Astrocyte (in vitro differentiated cells and primary cell): ENCODE measurements at regions not wholly inside any gene's neighbourhood (a gene's known extent, or its start where the extent isn't known, plus 50 kb on each side); places are given as distances from the start of the nearest gene placed in this dataset.
"Not testable (repeated sequence)": the region's sequence is repeated elsewhere in the genome, so short reads cannot be mapped to it uniquely, and the experiment has no call there.

Experiments used
- DNase-seq: peaks from one replicate; pipeline ENCODE4 v3.0.0-alpha.2; 2010; ENCODE audit warnings: low read depth
- FAIRE-seq: peaks from 2 replicates; lab custom pipeline; 2011; peaks lifted over from hg19 to GRCh38; lab: Jason Lieb, UNC
- H2AFZ ChIP-seq: 2 replicates; pipeline ENCODE4 v1.6.0; 2012; ENCODE audit warnings: low read depth, low read length, inconsistent platforms
- H3K27ac ChIP-seq: 2 replicates; pipeline ENCODE4 v1.5.1; 2011; ENCODE audit warnings: low read depth, low read length, inconsistent platforms
- H3K27me3 ChIP-seq: 2 replicates; pipeline ENCODE4 v1.6.0; 2011; ENCODE audit warnings: low read length, inconsistent platforms; ENCODE audit not compliant: insufficient read depth
- H3K36me3 ChIP-seq: 2 replicates; pipeline ENCODE4 v1.5.1; 2011; ENCODE audit warnings: low read length, inconsistent platforms; ENCODE audit not compliant: insufficient read depth
- H3K4me1 ChIP-seq: 2 replicates; pipeline ENCODE4 v1.5.1; 2011; ENCODE audit warnings: low read length, inconsistent platforms; ENCODE audit not compliant: insufficient read depth
- H3K4me2 ChIP-seq: 2 replicates; pipeline ENCODE4 v1.6.0; 2012; ENCODE audit warnings: low read length, inconsistent platforms
- H3K4me3 ChIP-seq: 2 replicates; pipeline ENCODE4 v1.5.1; 2011; ENCODE audit warnings: low read depth, mild to moderate bottlenecking, low read length, inconsistent platforms; ENCODE audit not compliant: insufficient read depth
- H3K79me2 ChIP-seq: 2 replicates; pipeline ENCODE4 v1.6.0; 2012; ENCODE audit warnings: mild to moderate bottlenecking, low read length, inconsistent platforms; ENCODE audit not compliant: insufficient read depth
- H3K9ac ChIP-seq: 2 replicates; pipeline ENCODE4 v1.6.0; 2012; ENCODE audit warnings: mild to moderate bottlenecking, low read length, inconsistent platforms
- H3K9me3 ChIP-seq: 2 replicates; pipeline ENCODE4 v1.5.1; 2012; ENCODE audit warnings: low read depth, mild to moderate bottlenecking, low read length, inconsistent platforms; ENCODE audit not compliant: insufficient read depth
- H4K20me1 ChIP-seq: 2 replicates; pipeline ENCODE4 v1.6.0; 2012; ENCODE audit warnings: low read length, inconsistent platforms; ENCODE audit not compliant: insufficient read depth
- H3K27ac Mint-ChIP-seq: one replicate; pipeline ENCODE4 v1.8.0; 2021; ENCODE audit warnings: mild to moderate bottlenecking, mixed read lengths; ENCODE audit not compliant: unreplicated experiment
- H3K27me3 Mint-ChIP-seq: one replicate; pipeline ENCODE4 v1.8.0; 2021; ENCODE audit warnings: low read depth, mixed read lengths; ENCODE audit not compliant: unreplicated experiment
- H3K36me3 Mint-ChIP-seq: one replicate; pipeline ENCODE4 v1.8.0; 2021; ENCODE audit warnings: low read depth, mixed read lengths; ENCODE audit not compliant: unreplicated experiment
- H3K4me1 Mint-ChIP-seq: one replicate; pipeline ENCODE4 v1.8.0; 2021; ENCODE audit warnings: low read depth, mixed read lengths; ENCODE audit not compliant: unreplicated experiment
- H3K4me3 Mint-ChIP-seq: one replicate; pipeline ENCODE4 v1.8.0; 2021; ENCODE audit warnings: mild to moderate bottlenecking, moderate library complexity, mixed read lengths; ENCODE audit not compliant: unreplicated experiment
- H3K9me3 Mint-ChIP-seq: one replicate; pipeline ENCODE4 v1.8.0; 2021; ENCODE audit warnings: mild to moderate bottlenecking, mixed read lengths; ENCODE audit not compliant: unreplicated experiment
- EZH2 ChIP-seq: IDR thresholded peaks from 2 replicates; pipeline ENCODE4 v1.6.1; 2012; ENCODE audit warnings: mild to moderate bottlenecking, low read length, inconsistent platforms; ENCODE audit not compliant: insufficient read depth
- TF ChIP-seq, protein P1 (sequence below): IDR thresholded peaks from 2 replicates; pipeline ENCODE4 v1.5.1; 2011; ENCODE audit warnings: low read depth, mild to moderate bottlenecking, inconsistent platforms, low read length, moderate library complexity; ENCODE audit not compliant: insufficient read depth

- H3K9me3 Mint-ChIP-seq, result no peaks in the 10 kb centered on the region
- TF ChIP-seq, protein P1, sequence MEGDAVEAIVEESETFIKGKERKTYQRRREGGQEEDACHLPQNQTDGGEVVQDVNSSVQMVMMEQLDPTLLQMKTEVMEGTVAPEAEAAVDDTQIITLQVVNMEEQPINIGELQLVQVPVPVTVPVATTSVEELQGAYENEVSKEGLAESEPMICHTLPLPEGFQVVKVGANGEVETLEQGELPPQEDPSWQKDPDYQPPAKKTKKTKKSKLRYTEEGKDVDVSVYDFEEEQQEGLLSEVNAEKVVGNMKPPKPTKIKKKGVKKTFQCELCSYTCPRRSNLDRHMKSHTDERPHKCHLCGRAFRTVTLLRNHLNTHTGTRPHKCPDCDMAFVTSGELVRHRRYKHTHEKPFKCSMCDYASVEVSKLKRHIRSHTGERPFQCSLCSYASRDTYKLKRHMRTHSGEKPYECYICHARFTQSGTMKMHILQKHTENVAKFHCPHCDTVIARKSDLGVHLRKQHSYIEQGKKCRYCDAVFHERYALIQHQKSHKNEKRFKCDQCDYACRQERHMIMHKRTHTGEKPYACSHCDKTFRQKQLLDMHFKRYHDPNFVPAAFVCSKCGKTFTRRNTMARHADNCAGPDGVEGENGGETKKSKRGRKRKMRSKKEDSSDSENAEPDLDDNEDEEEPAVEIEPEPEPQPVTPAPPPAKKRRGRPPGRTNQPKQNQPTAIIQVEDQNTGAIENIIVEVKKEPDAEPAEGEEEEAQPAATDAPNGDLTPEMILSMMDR, result no peak
- no peak for TF ChIP-seq EZH2
- no peaks in the 10 kb centered on the region for H3K27me3 ChIP-seq
- no peak overlapping the region for H2AFZ ChIP-seq
- H3K4me1 ChIP-seq, result peaks cover 9% of the 10 kb centered on the region
- no peaks in the 10 kb centered on the region for H3K36me3 ChIP-seq
- H3K79me2 ChIP-seq, result no peaks in the 10 kb centered on the region
- H3K27ac Mint-ChIP-seq, result no peak overlapping the region
- no peaks in the 10 kb centered on the region for H3K9me3 ChIP-seq
- no peak overlapping the region for H3K9ac ChIP-seq
- H3K4me2 ChIP-seq, result no peak overlapping the region
- DNase-seq, result no peak
- H3K4me1 Mint-ChIP-seq, result peaks cover 20% of the 10 kb centered on the region
- no peak overlapping the region for H3K27ac ChIP-seq
- no peaks in the 10 kb centered on the region for H4K20me1 ChIP-seq
- H3K4me3 ChIP-seq, result no peak overlapping the region
- H3K27me3 Mint-ChIP-seq, result no peaks in the 10 kb centered on the region
- no peak for FAIRE-seq
- no peaks in the 10 kb centered on the region for H3K36me3 Mint-ChIP-seq
- H3K4me3 Mint-ChIP-seq, result no peak overlapping the region
These were observed 239.1 kb downstream of the USP25 start for GRCh38 chr21:15968776-15969310.

DNA sequence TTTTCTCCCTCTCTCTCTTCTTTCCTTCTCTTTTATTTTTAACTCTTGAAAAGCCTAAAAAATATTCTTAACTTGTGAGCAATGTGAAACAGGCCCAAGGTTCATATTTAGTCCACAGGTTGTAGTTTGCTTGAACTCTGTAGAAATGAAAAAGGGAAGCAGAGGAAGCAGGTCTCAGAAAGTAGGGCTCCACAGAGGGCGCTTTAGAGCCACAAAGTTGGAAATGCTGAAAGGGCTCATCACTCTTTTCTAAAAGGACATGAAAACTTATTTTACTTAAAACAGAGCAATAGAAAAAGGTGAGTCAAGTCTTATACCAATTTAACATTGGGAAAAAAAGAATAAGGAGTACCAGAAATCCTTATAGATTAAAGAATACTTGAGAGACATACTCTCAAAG lies 247.0 kb downstream of the USP25 start:
- Histone ChIP-seq H3K27ac (no peak overlapping the region), H3K36me3 (no peaks in the 10 kb centered on the region), H4K20me1 (no peaks in the 10 kb centered on the region), H3K9me3 (no peaks in the 10 kb centered on the region), H3K27me3 (no peaks in the 10 kb centered on the region), H3K4me2 (no peak overlapping the region), H2AFZ (no peak overlapping the region), H3K9ac (no peak overlapping the region), H3K4me3 (no peak overlapping the region), H3K79me2 (no peaks in the 10 kb centered on the region), H3K4me1 (no peaks in the 10 kb centered on the region)
- Mint-ChIP-seq H3K36me3 (no peaks in the 10 kb centered on the region), H3K4me3 (no peak overlapping the region), H3K4me1 (peaks cover 10% of the 10 kb centered on the region), H3K27me3 (no peaks in the 10 kb centered on the region), H3K9me3 (no peaks in the 10 kb centered on the region), H3K27ac (no peak overlapping the region)
- FAIRE-seq, result no peak
- DNase-seq, result no peak
- no peak for TF ChIP-seq EZH2
- TF ChIP-seq, protein P1, result no peak

DNA sequence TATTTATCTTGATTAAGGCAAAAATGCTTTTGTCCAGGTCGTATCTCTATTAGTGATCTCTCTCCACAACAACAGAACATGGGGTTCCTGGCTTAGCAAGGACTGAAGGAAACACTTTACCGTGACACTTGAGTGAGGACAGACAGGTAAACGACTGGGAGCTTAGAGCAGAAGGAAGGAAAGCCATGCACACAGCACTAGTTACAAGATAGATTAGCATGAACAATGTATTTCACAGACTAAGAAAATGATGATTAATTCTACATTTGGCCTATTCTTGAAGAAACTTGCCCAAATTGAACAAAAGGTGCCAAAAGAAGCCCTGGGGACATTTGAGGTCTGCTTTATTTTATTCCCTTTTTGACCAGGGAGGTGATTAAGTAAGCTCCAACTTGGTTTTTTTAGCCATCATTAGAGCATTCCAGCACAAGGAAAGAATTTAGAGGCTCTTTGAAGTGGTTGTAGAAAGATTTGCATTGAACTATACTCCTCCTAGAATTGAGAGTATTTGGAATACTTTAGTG lies 248.5 kb downstream of the USP25 start:
- FAIRE-seq, result no peak
- peak overlapping the region; percentile 10 for H3K27ac ChIP-seq
- H3K36me3 Mint-ChIP-seq, result peaks cover 2% of the 10 kb centered on the region

DNA sequence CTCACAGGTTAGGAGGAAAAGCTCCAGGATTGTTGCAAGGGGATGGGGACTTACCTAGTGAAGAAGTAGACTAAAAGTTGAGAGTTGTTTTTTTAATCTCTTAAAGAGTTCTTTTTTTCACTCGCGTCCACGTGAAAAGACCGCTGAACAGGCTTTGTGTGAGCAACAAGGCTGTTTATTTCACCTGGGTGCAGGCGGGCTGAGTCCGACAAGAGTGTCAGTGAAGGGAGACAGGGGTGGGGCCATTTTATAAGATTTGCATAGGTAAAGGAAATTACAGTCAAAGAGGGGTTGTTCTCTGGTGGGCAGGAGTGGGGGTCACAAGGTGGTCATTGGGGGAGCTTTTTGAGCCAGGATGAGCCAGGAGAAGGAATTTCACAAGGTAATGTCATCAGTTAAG lies 249.7 kb downstream of the USP25 start:
- not testable (repeated sequence) for H3K79me2 ChIP-seq, H3K4me3 ChIP-seq, H2AFZ ChIP-seq, DNase-seq, H3K4me2 ChIP-seq, H3K27me3 ChIP-seq, H3K27ac ChIP-seq, H3K4me3 Mint-ChIP-seq, H3K9me3 Mint-ChIP-seq, H3K36me3 Mint-ChIP-seq, H3K27ac Mint-ChIP-seq, H4K20me1 ChIP-seq, FAIRE-seq, H3K4me1 ChIP-seq, H3K36me3 ChIP-seq, H3K9ac ChIP-seq, H3K27me3 Mint-ChIP-seq, H3K9me3 ChIP-seq
- peaks cover 10% of the 10 kb centered on the region for H3K4me1 Mint-ChIP-seq

More for the DNA sequence above, 248.5 kb downstream of the USP25 start:
- DNase-seq, result peak; percentile 95
- peak overlapping the region; percentile 67 for H3K27ac Mint-ChIP-seq
- Histone ChIP-seq H4K20me1 (no peaks in the 10 kb centered on the region), H3K4me1 (no peaks in the 10 kb centered on the region), H3K9ac (no peak overlapping the region), H3K36me3 (no peaks in the 10 kb centered on the region), H3K79me2 (no peaks in the 10 kb centered on the region), H2AFZ (no peak overlapping the region), H3K4me3 (no peak overlapping the region), H3K27me3 (no peaks in the 10 kb centered on the region), H3K9me3 (no peaks in the 10 kb centered on the region), H3K4me2 (peak overlapping the region; percentile 34)
- H3K9me3 Mint-ChIP-seq, result peaks cover under 1% of the 10 kb centered on the region
- H3K4me3 Mint-ChIP-seq, result no peak overlapping the region
- no peak for TF ChIP-seq EZH2
- TF ChIP-seq, protein P1, result no peak
- H3K27me3 Mint-ChIP-seq, result no peaks in the 10 kb centered on the region
- H3K4me1 Mint-ChIP-seq, result peaks cover 10% of the 10 kb centered on the region
